ENCODE measurements at regions not wholly inside any gene's neighbourhood (a gene's known extent, or its start where the extent isn't known, plus 50 kb on each side); places are given as distances from the start of the nearest gene placed in this dataset.
A peak's percentile ranks its signal among the peaks of the same experiment; 100 is the strongest.

DNA sequence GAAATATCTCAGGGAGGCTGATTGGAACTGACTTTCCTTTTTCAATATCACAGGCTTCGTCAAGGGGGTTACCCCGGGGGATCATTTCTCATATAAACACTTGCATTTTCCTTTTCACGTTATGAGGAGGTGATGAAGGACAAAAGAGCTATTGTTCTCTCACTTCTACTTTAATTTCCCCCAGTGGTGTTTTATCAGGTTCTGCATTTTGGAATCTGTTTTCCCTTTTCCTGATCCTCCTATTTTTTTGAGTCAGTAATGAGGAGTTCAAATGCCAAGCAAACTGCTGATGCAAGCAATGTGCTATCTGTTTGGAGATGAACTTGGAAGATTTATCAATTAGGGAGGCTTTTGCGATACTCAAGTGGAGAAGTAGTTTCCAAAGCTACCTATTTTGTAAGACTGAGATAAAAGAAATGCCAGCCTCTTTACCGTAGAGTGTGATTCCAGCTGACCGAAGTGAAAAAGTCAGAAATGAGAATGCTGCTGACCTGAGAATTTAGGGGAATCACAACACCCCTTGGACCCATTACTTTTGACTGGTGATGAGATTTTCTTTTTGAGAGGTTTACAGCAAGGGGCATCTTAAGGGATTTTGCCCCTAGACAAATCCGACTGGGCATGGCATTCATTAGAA, 556.0 kb downstream of the RNF144A start:
- DNase-seq (ENCODE audit: extremely low read depth in 1 of 11, low read depth in 9 of 11, low spot score in 4 of 11): no peak

DNA sequence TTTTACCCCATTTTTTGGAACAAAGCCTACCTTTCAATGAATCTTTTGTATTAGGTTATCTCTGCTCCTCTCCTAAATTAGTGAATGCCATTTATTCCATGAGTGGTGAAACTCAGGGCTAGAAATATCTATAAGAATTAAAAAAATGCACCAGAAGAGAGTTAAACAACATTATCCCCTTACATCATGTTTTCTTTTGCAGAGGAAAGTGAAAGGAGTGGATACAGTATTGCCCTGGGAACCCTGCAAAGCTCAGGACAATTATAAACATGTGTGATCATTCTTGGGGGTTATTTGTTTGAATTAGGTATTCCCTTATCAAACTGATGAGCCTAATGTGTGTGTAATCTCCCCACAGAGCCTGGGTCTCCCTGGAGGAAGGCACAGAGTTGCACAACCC, 559.2 kb downstream of the RNF144A start:
- DNase-seq (ENCODE audit: extremely low read depth in 1 of 11, low read depth in 9 of 11, low spot score in 4 of 11): no peak

DNA sequence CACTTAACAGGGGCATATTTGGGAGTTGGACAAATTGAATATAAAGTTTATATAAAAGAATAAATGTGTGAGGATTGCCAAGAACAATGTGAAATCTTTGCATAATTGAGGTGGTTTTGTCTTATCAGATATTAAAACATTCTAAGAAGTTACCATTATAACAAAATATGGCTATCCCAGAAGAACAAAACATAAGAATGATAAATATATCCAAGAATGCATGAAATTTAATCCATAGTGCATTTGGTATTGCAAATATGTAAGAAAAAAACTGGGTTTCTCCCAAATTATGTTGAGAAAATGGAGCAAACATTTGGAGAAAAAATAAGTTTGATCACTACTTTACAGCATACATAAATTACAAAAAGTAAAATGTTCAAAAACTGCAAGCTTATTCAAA, 562.4 kb downstream of the RNF144A start:
- no peak for DNase-seq (ENCODE audit: extremely low read depth in 1 of 11, low read depth in 9 of 11, low spot score in 4 of 11)

DNA sequence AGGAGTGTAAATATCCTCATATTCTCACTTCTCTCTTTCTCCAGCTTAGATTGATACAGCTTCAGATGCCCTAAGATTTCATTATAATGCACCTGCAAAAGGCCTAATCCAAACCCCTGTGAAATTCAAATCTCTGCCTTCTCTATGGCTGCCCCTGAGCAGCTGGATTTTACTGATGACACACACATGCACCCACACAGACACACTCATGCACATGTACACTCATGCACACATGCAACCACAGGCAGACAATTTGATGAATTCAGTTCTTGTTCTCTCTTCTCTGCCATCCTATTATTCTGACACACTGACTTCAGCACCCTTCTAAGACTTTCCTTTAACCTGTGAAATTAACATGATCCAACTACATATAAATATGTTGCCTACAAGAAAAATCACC, 563.2 kb downstream of the RNF144A start:
- DNase-seq (ENCODE audit: extremely low read depth in 1 of 11, low read depth in 9 of 11, low spot score in 4 of 11): no peak

DNA sequence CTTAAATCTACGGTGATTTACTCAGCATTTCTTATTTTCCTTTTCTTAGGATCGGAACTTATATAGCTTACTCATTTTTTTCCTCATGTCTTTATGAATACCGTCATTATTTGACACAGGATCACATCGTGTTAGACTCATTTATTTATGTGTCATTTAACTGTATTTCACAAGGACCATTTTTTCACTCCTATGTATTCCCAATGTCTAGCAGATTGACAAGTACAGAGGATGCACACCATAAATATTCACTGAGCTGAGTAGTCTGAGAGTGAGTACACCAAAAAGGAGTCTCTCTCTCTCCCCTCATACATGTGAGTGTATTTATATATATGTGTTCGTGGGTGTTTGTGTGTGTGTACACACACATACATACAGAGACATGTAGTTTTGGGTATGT, 573.5 kb downstream of the RNF144A start:
- no peak for DNase-seq (ENCODE audit: extremely low read depth in 1 of 11, low read depth in 9 of 11, low spot score in 4 of 11)

DNA sequence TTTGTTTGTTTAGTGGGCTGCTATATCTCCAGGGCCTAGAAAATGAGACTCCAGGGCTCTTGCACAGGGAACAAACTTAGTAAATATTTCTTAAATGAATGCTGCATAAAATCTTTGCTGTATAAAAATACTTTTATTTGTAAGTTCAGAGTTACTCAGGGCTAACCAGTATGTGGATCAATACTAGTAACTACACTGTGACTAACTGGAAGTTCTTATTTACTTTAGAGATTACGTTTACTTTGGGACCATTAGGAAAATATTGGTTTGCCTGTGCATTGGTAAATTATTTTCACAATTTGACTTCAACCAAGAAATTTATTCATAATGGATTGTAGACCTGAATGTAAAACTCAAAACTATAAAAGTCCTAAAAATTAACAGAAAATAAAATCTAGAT, 575.5 kb downstream of the RNF144A start:
- no peak for DNase-seq (ENCODE audit: extremely low read depth in 1 of 11, low read depth in 9 of 11, low spot score in 4 of 11)

DNA sequence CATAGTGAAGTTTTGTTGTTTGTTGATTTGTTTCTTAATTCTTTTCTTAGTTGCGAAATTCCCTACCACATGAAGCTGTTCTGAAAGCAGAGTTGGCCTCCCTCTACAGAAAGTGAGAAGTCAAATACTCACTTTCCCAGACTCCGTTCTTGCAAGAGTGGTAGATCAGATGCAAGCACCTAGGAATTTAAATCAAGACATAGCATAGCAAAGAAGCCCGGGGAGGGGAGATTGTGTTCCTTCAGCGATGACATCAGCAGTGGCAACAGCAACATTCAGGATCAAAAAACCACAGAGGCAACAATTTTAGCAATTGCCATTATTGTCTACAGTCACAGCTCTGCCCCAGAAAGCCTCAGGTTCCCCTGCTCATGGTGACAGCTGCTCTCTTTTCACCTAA, 580.0 kb downstream of the RNF144A start:
- DNase-seq (ENCODE audit: extremely low read depth in 1 of 11, low read depth in 9 of 11, low spot score in 4 of 11): no peak

DNA sequence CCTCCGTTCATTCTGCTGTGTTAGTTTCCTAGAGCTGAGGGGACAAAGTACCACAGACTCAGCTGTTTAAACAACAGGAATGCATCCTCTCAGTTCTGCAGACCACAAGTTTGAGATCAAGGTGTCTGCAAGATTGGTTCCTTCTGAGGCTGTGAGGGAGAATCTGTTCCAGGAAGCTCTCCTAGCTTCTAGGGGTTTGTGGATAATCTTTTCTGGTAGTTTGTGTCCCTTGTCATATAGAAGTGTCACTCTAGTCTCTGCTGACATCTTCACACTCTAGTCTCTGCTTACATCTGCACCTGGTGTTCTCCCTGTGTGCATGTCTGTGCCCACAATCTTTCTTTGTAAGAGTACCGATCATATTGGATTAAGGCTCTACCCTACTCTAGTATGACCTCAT, 581.8 kb downstream of the RNF144A start:
- no peak for DNase-seq (ENCODE audit: extremely low read depth in 1 of 11, low read depth in 9 of 11, low spot score in 4 of 11)

DNA sequence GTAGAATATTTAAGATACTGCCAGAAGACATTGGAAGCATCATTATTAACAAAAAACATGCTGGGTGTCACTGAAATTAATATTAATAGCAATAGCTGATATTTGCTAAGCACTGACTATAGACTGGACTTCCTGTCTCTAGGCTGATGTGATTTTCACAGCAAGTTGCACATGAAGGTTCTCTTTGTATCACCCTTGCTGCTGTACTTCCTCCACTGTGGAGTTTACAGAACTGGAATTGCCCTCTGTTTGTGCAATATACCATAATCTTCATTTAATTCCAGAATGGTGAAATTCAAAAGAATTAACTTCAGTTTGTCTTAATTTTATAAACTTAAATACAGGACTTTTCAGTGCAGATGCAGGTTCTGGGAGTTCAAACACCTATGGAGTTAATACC, 585.1 kb downstream of the RNF144A start:
- DNase-seq (ENCODE audit: extremely low read depth in 1 of 11, low read depth in 9 of 11, low spot score in 4 of 11): no peak

DNA sequence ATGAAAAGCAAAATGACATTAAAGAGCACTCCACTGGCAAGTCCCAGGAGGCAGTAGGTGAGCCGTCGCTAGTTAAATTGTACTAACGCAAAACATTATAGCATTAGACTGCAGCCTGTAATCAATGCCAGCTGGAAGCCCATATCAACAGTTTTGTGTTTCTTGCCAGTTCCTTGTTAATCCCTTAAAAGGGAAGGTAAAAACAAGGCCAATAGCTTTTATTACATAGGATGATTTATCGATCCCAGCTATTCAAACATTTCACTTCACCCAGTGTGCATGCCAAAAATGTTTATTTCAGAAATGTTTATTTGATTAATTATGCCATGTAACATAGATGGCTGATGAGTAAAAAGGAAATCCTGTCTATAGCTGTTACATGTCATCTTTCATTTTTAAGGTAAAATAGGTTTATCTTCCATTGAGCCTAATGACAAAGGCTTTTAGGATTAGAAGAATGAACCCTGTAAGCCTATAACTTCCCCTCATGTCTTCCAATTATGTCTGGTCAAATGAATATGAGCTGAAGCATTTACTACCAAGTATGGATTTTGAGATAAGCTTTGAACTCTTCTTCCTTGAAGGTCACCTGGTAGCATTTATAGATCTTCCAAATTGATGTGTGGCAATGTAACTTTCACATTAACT, 591.2 kb downstream of the RNF144A start:
- no peak for DNase-seq (ENCODE audit: extremely low read depth in 1 of 11, low read depth in 9 of 11, low spot score in 4 of 11)

DNA sequence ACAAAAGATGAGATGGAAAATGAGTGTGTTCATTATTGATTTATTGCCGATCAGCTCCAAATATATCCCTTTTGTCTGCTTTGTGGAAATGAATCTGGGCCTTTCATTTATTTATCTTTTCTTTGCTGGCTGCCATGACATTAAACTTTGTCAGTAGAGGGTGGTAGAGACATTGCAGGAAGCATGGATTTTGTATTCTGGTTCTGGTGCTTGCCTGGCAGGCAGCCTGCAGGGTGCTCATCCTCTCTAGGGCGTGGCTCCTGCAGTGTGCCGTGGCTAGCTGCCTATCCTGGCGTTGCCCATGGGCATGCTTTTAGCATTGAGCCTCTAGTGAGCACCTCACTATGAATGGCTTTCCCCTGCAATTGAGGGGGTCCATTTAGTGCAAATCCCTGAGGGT, 593.1 kb downstream of the RNF144A start:
- no peak for DNase-seq (ENCODE audit: extremely low read depth in 1 of 11, low read depth in 9 of 11, low spot score in 4 of 11)

DNA sequence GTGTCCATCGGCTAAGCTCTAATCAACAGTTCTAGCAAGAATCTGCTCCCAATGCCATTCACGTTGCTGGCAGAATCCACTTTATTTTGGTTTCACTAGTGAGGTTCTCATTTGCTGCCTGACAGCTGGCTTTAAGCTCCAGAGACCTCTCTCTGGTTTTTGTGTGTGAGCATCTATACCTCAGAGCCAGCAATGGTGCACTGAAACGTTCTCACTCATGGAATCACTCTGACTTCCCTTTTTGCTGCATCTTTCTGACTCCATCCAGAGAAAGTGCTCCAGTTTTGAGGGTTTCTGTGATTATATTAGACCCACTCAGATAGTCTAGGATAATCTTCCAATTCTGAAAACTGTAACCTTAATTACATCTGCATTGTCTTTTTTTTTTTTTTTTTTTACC, 596.6 kb downstream of the RNF144A start:
- no peak for DNase-seq (ENCODE audit: extremely low read depth in 1 of 11, low read depth in 9 of 11, low spot score in 4 of 11)

DNA sequence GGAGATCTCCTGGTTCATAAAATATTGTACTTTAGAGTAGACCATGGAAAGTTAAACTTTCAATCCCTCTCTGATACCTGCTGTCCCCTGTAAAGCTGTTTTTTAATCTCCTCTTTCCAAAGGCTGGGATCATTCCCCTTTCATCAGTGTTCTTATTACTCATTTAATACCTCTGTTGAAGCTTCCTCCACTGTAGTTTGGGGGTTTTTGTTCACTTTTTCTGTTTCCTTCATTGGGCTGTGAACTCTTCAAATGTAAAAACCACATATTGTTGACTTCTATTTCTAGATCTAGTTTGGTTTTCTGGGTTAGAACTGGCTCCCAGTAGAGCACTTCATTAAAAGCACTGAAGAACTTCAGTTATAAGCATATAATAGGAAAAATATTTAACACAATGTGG, 598.1 kb downstream of the RNF144A start:
- DNase-seq (ENCODE audit: extremely low read depth in 1 of 11, low read depth in 9 of 11, low spot score in 4 of 11): no peak

DNA sequence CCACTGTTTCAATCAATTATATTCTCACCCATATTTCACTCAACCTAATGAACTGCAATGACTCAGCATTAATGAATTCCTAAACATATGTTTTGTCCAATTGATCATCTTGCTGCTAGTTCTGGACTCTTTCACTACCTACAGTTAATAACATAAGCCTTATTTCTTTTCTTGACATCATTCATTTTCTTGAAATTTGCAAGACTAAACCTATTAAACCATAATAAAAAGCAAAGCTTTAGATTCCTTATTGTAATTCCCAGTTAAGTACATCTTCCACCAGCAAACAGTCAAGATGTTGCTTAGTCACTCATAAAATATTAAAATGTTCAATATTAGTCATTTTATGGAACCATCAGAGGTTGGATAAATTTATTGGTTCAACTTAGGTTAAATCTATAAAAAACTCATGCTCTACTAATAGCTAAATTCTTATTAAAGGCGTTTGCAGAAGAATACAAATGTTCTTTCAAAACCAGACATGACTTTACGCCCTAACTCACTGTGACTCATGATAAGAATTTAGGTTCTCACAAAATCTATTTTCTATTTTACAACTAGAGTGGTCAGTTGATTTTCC, 599.4 kb downstream of the RNF144A start:
- DNase-seq (ENCODE audit: extremely low read depth in 1 of 11, low read depth in 9 of 11, low spot score in 4 of 11): no peak

DNA sequence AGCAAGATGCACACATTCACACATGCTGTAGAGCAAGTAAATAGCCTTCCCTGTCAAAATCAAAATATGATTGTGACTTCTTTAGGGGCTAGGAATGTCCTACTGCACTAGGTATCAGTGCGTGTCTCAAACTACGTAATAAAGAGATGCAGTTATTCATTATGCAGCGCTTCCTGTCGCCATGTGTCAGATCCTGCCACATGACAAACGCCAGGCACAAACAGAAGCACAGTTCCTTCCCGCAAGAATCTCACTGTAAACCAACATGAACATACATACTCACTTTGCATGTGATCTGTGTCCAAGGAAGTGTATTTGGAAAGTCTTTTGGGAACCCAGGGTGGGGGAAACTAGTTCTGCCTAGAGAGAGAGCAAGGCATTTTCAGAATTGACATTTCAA, 599.9 kb downstream of the RNF144A start:
- DNase-seq (ENCODE audit: extremely low read depth in 1 of 11, low read depth in 9 of 11, low spot score in 4 of 11): no peak

DNA sequence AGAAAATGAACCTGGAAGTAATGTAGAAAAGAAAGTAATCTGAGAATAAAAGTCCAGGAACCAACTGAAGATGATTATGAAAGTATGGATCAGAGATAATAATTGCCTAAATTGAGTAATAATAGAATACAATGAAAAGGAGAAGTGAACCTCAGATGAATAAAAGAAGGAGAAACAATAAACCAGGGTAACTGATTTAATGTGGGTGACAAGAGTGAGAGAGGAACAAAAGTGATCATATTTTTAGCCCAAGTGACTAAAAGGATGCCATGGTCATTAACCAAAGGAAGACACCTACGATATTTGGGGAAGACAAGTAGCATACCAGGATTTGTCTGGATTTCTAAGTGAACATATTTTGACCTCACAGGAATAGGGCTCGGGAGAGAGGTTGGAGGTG, 600.6 kb downstream of the RNF144A start:
- no peak for DNase-seq (ENCODE audit: extremely low read depth in 1 of 11, low read depth in 9 of 11, low spot score in 4 of 11)

DNA sequence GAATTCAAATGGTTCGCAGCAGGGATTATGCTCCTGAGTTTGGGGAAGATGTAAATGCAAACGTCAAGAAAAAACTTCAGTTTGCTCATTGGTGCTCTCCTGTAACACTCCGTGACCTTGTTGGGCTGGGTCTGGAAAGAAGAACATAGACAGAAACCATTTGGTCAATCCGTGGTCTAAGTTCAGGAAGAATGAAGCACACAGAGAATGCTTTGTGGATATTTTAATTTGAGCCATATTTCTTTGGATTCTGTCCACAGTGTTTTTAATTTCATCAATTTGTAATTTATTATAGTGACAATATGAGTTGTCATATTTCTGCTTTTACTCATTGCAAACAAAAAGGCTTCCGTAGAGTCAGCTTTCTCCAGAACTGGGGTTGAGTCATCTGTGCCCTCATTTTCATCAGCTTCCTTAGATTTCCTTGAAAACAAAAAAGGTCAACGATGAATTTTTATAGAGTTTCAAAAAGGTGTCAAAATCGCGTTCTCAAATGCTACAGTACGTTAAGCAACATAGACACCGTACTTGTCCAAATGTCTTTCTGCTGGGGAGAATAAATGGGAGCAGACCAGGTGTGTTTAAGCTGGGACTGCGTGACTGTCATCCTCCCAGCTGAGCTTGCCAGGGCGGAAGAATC, 606.4 kb downstream of the RNF144A start:
- peak in 2 of 11 donors; percentile 4 to 6 for DNase-seq (ENCODE audit: extremely low read depth in 1 of 11, low read depth in 9 of 11, low spot score in 4 of 11)

DNA sequence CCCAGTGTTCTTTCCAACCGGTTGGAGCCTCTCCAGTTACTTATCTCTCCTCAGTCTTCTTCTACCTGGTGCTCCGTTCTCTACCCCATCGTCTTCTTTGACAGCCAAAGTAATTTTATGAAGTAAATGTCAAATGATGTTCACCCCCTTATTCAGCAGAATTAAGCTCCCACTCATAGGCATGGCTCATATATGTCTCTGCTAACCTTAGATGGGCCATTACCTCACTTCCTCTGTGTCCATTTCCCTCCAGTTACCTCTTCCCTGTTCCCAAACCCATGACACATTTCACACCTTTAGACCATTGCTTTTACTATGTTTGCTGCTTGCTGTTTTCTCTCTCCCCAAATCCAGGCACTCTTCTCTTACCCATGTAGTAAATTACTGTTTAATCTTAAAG, 607.0 kb downstream of the RNF144A start:
- DNase-seq (ENCODE audit: extremely low read depth in 1 of 11, low read depth in 9 of 11, low spot score in 4 of 11): no peak

DNA sequence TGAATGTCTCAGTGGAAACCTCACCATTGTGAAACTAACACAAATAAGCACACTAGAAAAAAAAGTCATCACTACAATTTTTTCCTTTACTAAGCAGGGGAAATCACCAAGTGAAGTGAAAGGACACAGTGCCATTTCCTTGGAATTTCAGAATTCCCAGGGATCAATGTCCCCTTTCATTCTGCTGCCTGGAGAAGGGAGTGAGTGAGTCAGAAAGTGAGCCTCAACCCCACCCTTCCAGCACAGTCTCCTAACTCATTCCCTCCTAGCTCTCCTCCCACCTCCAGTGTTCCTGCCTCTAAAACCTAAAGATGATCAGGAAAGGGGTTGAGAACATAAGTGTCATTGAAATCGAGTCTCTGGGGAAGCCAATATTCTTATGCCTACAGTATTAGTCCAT, 608.5 kb downstream of the RNF144A start:
- DNase-seq (ENCODE audit: extremely low read depth in 1 of 11, low read depth in 9 of 11, low spot score in 4 of 11): no peak

DNA sequence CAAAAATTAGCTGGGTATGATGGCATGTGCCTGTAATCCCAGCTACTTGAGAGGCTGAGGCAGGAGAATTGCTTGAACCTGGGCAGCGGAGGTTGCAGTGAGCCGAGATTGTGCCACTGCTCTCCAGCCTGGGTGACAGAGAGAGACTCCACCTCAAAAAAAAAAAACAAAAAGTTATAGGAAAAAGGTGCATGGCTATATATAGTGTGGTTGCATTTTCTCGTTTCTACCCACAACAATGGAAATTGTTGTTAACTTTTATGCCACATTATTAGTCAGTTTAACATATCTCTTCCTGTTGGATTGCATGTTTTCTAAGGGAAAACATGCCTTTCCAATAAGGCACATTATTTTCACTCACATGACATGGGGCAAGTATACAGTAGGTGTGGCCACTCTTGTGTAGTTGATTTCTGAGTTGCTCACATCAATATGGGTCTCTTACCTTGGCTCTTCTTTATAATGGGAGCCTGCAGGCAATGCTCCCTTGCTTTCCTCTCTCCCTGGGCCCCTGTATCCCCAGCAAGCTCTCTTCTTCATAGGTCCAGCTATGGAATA, 610.0 kb downstream of the RNF144A start:
- no peak for DNase-seq (ENCODE audit: extremely low read depth in 1 of 11, low read depth in 9 of 11, low spot score in 4 of 11)

Data from renal cortex interstitium (tissue), 11 donors.